Gastroesophageal sphincter (tissue), 3 donors: ENCODE measurements at regions not wholly inside any gene's neighbourhood (a gene's known extent, or its start where the extent isn't known, plus 50 kb on each side); places are given as distances from the start of the nearest gene placed in this dataset.

Experiments used
- EP300 ChIP-seq: sonication (generic); formaldehyde crosslinking; IDR thresholded peaks from one replicate; pipeline ENCODE4 v1.6.1; 2017; ENCODE audit warnings: antibody characterized with exemption, mild to moderate bottlenecking
- POLR2A ChIP-seq, 2 donors: fragments of 450-650 bp; IDR thresholded peaks; one replicate each; pipeline ENCODE4 v1.6.1; 2017; ENCODE audit warnings: antibody characterized with exemption in 2 of 2, mild to moderate bottlenecking in 2 of 2, moderate library complexity in 1 of 2
- POLR2AphosphoS5 ChIP-seq: sonication (generic); formaldehyde crosslinking; IDR thresholded peaks from one replicate; pipeline ENCODE4 v1.6.1; 2017; ENCODE audit warnings: antibody characterized with exemption
- TF ChIP-seq, protein P1 (sequence below), 4 experiments: fragments of 200-600 bp in 2 of 4; fragments of 450-650 bp in 2 of 4; sonication (generic) in 1 of 4; IDR thresholded peaks; one replicate each; pipeline ENCODE4 v1.5.1; 2017 to 2019; ENCODE audit warnings: antibody characterized with exemption in 4 of 4, mild to moderate bottlenecking in 2 of 4, moderate library complexity in 2 of 4

DNA sequence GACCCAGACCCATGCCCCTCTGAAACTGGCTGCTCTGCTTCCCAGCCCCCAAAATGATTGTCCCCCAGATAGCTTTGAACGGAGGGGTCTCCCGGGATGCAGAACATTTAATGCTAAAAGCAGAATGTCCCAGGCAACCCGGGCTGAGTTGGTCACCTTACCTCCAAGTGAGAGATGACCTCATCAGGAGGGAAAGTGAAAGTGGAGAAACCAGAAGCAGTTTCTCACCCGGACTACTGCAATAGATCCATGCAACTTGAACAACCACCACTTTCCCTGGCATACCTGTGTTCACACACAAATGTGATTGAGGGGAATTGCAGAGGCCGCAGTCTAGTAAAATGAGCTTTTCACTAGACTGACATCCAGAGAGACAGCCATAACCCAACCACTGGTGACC is 75.3 kb upstream of the NPAS2 start:
- TF ChIP-seq, protein P1, sequence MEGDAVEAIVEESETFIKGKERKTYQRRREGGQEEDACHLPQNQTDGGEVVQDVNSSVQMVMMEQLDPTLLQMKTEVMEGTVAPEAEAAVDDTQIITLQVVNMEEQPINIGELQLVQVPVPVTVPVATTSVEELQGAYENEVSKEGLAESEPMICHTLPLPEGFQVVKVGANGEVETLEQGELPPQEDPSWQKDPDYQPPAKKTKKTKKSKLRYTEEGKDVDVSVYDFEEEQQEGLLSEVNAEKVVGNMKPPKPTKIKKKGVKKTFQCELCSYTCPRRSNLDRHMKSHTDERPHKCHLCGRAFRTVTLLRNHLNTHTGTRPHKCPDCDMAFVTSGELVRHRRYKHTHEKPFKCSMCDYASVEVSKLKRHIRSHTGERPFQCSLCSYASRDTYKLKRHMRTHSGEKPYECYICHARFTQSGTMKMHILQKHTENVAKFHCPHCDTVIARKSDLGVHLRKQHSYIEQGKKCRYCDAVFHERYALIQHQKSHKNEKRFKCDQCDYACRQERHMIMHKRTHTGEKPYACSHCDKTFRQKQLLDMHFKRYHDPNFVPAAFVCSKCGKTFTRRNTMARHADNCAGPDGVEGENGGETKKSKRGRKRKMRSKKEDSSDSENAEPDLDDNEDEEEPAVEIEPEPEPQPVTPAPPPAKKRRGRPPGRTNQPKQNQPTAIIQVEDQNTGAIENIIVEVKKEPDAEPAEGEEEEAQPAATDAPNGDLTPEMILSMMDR (IDR thresholded peaks at IDR 0.05) = no peak
- TF ChIP-seq EP300 (no peak), POLR2AphosphoS5 (no peak), POLR2A (IDR thresholded peaks at IDR 0.05) (no peak)
